ENCODE measurements at regions not wholly inside any gene's neighbourhood (a gene's known extent, or its start where the extent isn't known, plus 50 kb on each side); places are given as distances from the start of the nearest gene placed in this dataset.
A peak's percentile ranks its signal among the peaks of the same experiment; 100 is the strongest.
"Not testable (repeated sequence)": the region's sequence is repeated elsewhere in the genome, so short reads cannot be mapped to it uniquely, and the experiment has no call there.

- no peak for DNase-seq
Observed at GRCh38 chr9:71268871-71269635, 147.6 kb upstream of the TRPM3 start.

GRCh38 chr9:71263451-71263850 is 142.0 kb upstream of the TRPM3 start:
- DNase-seq = no peak

GRCh38 chr9:71260419-71260818 is 139.0 kb upstream of the TRPM3 start:
- not testable (repeated sequence) for DNase-seq

GRCh38 chr9:71254592-71255277 is 133.3 kb upstream of the TRPM3 start:
- DNase-seq = no peak

- DNase-seq = no peak
Observed at GRCh38 chr9:71253011-71253410, 131.6 kb upstream of the TRPM3 start.

GRCh38 chr9:71250581-71250980 is 129.2 kb upstream of the TRPM3 start:
- no peak for DNase-seq

GRCh38 chr9:71249729-71250317 is 128.4 kb upstream of the TRPM3 start:
- DNase-seq = peak; percentile 12

- no peak for DNase-seq
Observed at GRCh38 chr9:71245651-71246050, 124.2 kb upstream of the TRPM3 start.

GRCh38 chr9:71243951-71244350 is 122.5 kb upstream of the TRPM3 start:
- DNase-seq = no peak

GRCh38 chr9:71242081-71242480 is 120.7 kb upstream of the TRPM3 start:
- DNase-seq = no peak

- no peak for DNase-seq
Observed at GRCh38 chr9:71237051-71237450, 115.6 kb upstream of the TRPM3 start.

- no peak for DNase-seq
Observed at GRCh38 chr9:71233646-71234045, 112.2 kb upstream of the TRPM3 start.

- DNase-seq = no peak
Observed at GRCh38 chr9:71223953-71224538, 102.6 kb upstream of the TRPM3 start.

GRCh38 chr9:71218774-71219173 is 97.4 kb upstream of the TRPM3 start:
- DNase-seq = no peak

- no peak for DNase-seq
Observed at GRCh38 chr9:71213633-71214032, 92.2 kb upstream of the TRPM3 start.

GRCh38 chr9:71210326-71210725 is 88.9 kb upstream of the TRPM3 start:
- DNase-seq = no peak

GRCh38 chr9:71209890-71210289 is 88.5 kb upstream of the TRPM3 start:
- DNase-seq = no peak

- no peak for DNase-seq
Observed at GRCh38 chr9:71202931-71203330, 81.5 kb upstream of the TRPM3 start.

GRCh38 chr9:71191708-71192107 is 70.3 kb upstream of the TRPM3 start:
- DNase-seq = no peak

GRCh38 chr9:71183251-71183650 is 61.8 kb upstream of the TRPM3 start:
- DNase-seq = no peak

- DNase-seq = no peak
Observed at GRCh38 chr9:71179183-71179582, 57.8 kb upstream of the TRPM3 start.

GRCh38 chr9:71177901-71178300 is 56.5 kb upstream of the TRPM3 start:
- DNase-seq = no peak

GRCh38 chr9:71171517-71171916 is 50.1 kb upstream of the TRPM3 start:
- no peak for DNase-seq
